Eye (tissue), 1 donor: ENCODE measurements at regions not wholly inside any gene's neighbourhood (a gene's known extent, or its start where the extent isn't known, plus 50 kb on each side); places are given as distances from the start of the nearest gene placed in this dataset.

Experiments used
- DNase-seq: peaks from one replicate; pipeline ENCODE4 v3.0.0-alpha.2; 2015

GRCh38 chr6:151701911-151702562 lies 105.4 kb upstream of the ESR1 start:
- DNase-seq = no peak

- no peak for DNase-seq
Measured at GRCh38 chr6:151702851-151703658, 104.4 kb upstream of the ESR1 start.

GRCh38 chr6:151704383-151704782 lies 103.1 kb upstream of the ESR1 start:
- no peak for DNase-seq

GRCh38 chr6:151705993-151706733 lies 101.3 kb upstream of the ESR1 start:
- no peak for DNase-seq

GRCh38 chr6:151709329-151709728 lies 98.2 kb upstream of the ESR1 start:
- no peak for DNase-seq

- DNase-seq = peak; percentile 11
Measured at GRCh38 chr6:151716526-151716932, 91.0 kb upstream of the ESR1 start.

- DNase-seq = no peak
Measured at GRCh38 chr6:151719070-151719469, 88.4 kb upstream of the ESR1 start.

GRCh38 chr6:151721146-151721545 lies 86.3 kb upstream of the ESR1 start:
- DNase-seq = peak; percentile 1

- DNase-seq = peak; percentile 8
Measured at GRCh38 chr6:151721671-151722070, 85.8 kb upstream of the ESR1 start.

- no peak for DNase-seq
Measured at GRCh38 chr6:151722342-151722741, 85.1 kb upstream of the ESR1 start.

GRCh38 chr6:151723152-151723551 lies 84.3 kb upstream of the ESR1 start:
- no peak for DNase-seq

- no peak for DNase-seq
Measured at GRCh38 chr6:151729829-151730495, 77.5 kb upstream of the ESR1 start.

- DNase-seq = no peak
Measured at GRCh38 chr6:151730496-151730870, 77.0 kb upstream of the ESR1 start.

- no peak for DNase-seq
Measured at GRCh38 chr6:151731313-151731712, 76.2 kb upstream of the ESR1 start.

GRCh38 chr6:151733680-151734320 lies 73.7 kb upstream of the ESR1 start:
- DNase-seq = no peak

GRCh38 chr6:151738267-151738666 lies 69.2 kb upstream of the ESR1 start:
- DNase-seq = no peak

- no peak for DNase-seq
Measured at GRCh38 chr6:151738960-151739359, 68.5 kb upstream of the ESR1 start.

GRCh38 chr6:151740820-151741219 lies 66.7 kb upstream of the ESR1 start:
- DNase-seq = no peak

- no peak for DNase-seq
Measured at GRCh38 chr6:151747896-151748295, 59.6 kb upstream of the ESR1 start.

GRCh38 chr6:151749341-151749740 lies 58.1 kb upstream of the ESR1 start:
- DNase-seq = no peak

GRCh38 chr6:151753581-151753980 lies 53.9 kb upstream of the ESR1 start:
- DNase-seq = no peak

- DNase-seq = no peak
Measured at GRCh38 chr6:151757506-151757955, 50.0 kb upstream of the ESR1 start.
